Keratinocyte (primary cell): ENCODE measurements at regions not wholly inside any gene's neighbourhood (a gene's known extent, or its start where the extent isn't known, plus 50 kb on each side); places are given as distances from the start of the nearest gene placed in this dataset.
"Not testable (repeated sequence)": the region's sequence is repeated elsewhere in the genome, so short reads cannot be mapped to it uniquely, and the experiment has no call there.

Experiments used
- DNase-seq: peaks from one replicate; pipeline ENCODE4 v3.0.0-alpha.2; 2011; ENCODE audit warnings: low read depth, missing footprints, low spot score
- FAIRE-seq: peaks from 2 replicates; lab custom pipeline; 2011; peaks lifted over from hg19 to GRCh38; lab: Jason Lieb, UNC
- H2AFZ ChIP-seq: 2 replicates; pipeline ENCODE4 v1.6.0; 2012; ENCODE audit warnings: low read length, control low read depth, inconsistent platforms; ENCODE audit not compliant: control insufficient read depth
- H3K27ac ChIP-seq: 2 replicates; pipeline ENCODE4 v1.5.1; 2011; ENCODE audit warnings: low read length; ENCODE audit not compliant: control insufficient read depth, insufficient read depth
- H3K27me3 ChIP-seq: 3 replicates; pipeline ENCODE4 v1.6.0; 2011; ENCODE audit warnings: low read length; ENCODE audit not compliant: control insufficient read depth, insufficient read depth; ENCODE audit errors: extremely low read depth
- H3K36me3 ChIP-seq, 2 experiments: 2 replicates in 1 of 2; 3 replicates in 1 of 2; pipeline ENCODE4 v1.5.1; 2011; ENCODE audit warnings: low read length in 2 of 2, mild to moderate bottlenecking in 1 of 2; ENCODE audit not compliant: control insufficient read depth in 2 of 2, insufficient read depth in 2 of 2; ENCODE audit errors: extremely low read depth in 1 of 2
- H3K4me1 ChIP-seq: 3 replicates; pipeline ENCODE4 v1.5.1; 2011; ENCODE audit warnings: low read length; ENCODE audit not compliant: control insufficient read depth, insufficient read depth; ENCODE audit errors: extremely low read depth
- H3K4me2 ChIP-seq: 3 replicates; pipeline ENCODE4 v1.6.0; 2011; ENCODE audit warnings: low read depth, low read length; ENCODE audit not compliant: control insufficient read depth, insufficient read depth; ENCODE audit errors: extremely low read depth
- H3K4me3 ChIP-seq, 3 experiments: fragments of 200-600 bp in 1 of 3; sonication (generic) in 1 of 3; 2 replicates in 2 of 3; 3 replicates in 1 of 3; pipeline ENCODE4 v1.5.1; 2011 to 2016; ENCODE audit warnings: low read length in 3 of 3, mild to moderate bottlenecking in 3 of 3, control low read depth in 2 of 3, inconsistent platforms in 1 of 3, low read depth in 1 of 3, mixed read lengths in 1 of 3, mixed run types in 1 of 3, moderate library complexity in 1 of 3; ENCODE audit not compliant: control insufficient read depth in 2 of 3, insufficient read depth in 2 of 3; ENCODE audit errors: extremely low read depth in 1 of 3
- H3K79me2 ChIP-seq: 2 replicates; pipeline ENCODE4 v1.6.0; 2012; ENCODE audit warnings: low read length; ENCODE audit not compliant: control insufficient read depth, insufficient read depth
- H3K9ac ChIP-seq: 3 replicates; pipeline ENCODE4 v1.6.0; 2011; ENCODE audit warnings: low read length; ENCODE audit not compliant: control insufficient read depth, insufficient read depth; ENCODE audit errors: extremely low read depth
- H3K9me1 ChIP-seq: 3 replicates; pipeline ENCODE4 v1.6.0; 2011; ENCODE audit warnings: low read length; ENCODE audit not compliant: control insufficient read depth, insufficient read depth; ENCODE audit errors: extremely low read depth
- H3K9me3 ChIP-seq: 2 replicates; pipeline ENCODE4 v1.5.1; 2012; ENCODE audit warnings: low read depth, low read length; ENCODE audit not compliant: control insufficient read depth
- H4K20me1 ChIP-seq: 3 replicates; pipeline ENCODE4 v1.6.0; 2011; ENCODE audit warnings: low read length; ENCODE audit not compliant: control insufficient read depth, insufficient read depth; ENCODE audit errors: extremely low read depth
- EZH2 ChIP-seq: IDR thresholded peaks from one replicate; pipeline ENCODE4 v1.6.1; 2012; ENCODE audit warnings: inconsistent platforms, mild to moderate bottlenecking, low read length, moderate library complexity
- dilution Hi-C: fragments of 300-500 bp; cut with MboI; formaldehyde crosslinking; loops from one replicate; pipeline ENCODE4 v1.7.0; 2020; ENCODE audit warnings: low sequenced_read_pairs; ENCODE audit not compliant: extremely low pct_ligation_motif_present
- TF ChIP-seq, protein P1 (sequence below), 3 experiments: IDR thresholded peaks in 1 of 3; conservative IDR thresholded peaks in 1 of 3; optimal IDR thresholded peaks in 1 of 3; 2 replicates in 2 of 3; 3 replicates in 1 of 3; pipeline versions ENCODE3 to v1.5.1; 2011; ENCODE audit warnings: low read length in 3 of 3, mild to moderate bottlenecking in 3 of 3, moderate library complexity in 2 of 3, control low read depth in 1 of 3, inconsistent platforms in 1 of 3; ENCODE audit not compliant: insufficient read depth in 2 of 3; ENCODE audit errors: extremely low read depth in 1 of 3

DNA sequence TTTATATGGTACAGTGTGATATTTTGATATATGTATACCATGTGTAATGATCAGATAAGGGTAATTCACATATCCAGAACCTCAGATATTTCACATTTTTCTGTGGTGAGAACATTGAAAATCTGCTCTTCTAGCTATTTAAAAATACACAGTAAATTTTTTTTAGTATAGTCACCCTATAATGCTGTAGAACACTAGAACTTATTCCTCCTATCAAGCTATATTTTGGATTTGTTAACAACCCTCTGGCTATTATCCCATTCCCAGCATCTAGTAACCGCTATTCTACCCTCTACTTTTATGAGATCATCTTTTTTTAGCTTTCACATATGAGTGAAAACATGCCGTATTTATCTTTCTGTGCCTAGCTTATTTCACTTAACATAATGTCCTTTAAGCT is 65.5 kb upstream of the SYT9 start:
- dilution Hi-C loops: no loop called here
- no peak for FAIRE-seq
- no peaks in the 10 kb centered on the region for H3K9me1 ChIP-seq

DNA sequence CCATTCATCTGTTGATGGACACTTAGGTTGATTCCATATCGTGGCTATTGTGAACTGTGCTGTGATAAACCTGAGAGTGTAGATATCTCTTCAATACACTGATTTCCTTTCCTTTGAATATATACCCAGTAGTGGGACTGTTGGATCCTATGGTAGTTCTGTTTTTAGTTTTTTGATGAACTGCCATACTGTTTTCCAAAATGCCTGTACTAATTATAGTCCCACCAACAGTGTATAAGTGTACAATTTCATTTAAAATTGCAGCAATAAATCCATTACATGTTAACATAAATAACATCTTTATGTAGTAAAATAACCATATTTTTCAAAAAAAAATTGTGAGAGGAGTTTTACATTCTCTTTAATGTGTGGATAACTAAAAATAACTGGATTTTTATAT is 65.0 kb upstream of the SYT9 start:
- TF ChIP-seq EZH2: no peak
- TF ChIP-seq, protein P1, sequence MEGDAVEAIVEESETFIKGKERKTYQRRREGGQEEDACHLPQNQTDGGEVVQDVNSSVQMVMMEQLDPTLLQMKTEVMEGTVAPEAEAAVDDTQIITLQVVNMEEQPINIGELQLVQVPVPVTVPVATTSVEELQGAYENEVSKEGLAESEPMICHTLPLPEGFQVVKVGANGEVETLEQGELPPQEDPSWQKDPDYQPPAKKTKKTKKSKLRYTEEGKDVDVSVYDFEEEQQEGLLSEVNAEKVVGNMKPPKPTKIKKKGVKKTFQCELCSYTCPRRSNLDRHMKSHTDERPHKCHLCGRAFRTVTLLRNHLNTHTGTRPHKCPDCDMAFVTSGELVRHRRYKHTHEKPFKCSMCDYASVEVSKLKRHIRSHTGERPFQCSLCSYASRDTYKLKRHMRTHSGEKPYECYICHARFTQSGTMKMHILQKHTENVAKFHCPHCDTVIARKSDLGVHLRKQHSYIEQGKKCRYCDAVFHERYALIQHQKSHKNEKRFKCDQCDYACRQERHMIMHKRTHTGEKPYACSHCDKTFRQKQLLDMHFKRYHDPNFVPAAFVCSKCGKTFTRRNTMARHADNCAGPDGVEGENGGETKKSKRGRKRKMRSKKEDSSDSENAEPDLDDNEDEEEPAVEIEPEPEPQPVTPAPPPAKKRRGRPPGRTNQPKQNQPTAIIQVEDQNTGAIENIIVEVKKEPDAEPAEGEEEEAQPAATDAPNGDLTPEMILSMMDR (optimal IDR thresholded peaks at IDR 0.05 in 1 of 3, IDR thresholded peaks at IDR 0.05 in 1 of 3, conservative IDR thresholded peaks at IDR 0.05 in 1 of 3; ENCODE audit: extremely low read depth in 1 of 3, insufficient read depth in 2 of 3, low read length in 3 of 3): no peak
- Histone ChIP-seq H3K79me2 (no peaks in the 10 kb centered on the region), H3K9me3 (no peaks in the 10 kb centered on the region), H3K4me1 (no peaks in the 10 kb centered on the region), H3K27ac (no peak overlapping the region), H3K27me3 (no peaks in the 10 kb centered on the region), H3K36me3 (no peaks in the 10 kb centered on the region), H2AFZ (no peak overlapping the region), H3K9me1 (no peaks in the 10 kb centered on the region), H4K20me1 (no peaks in the 10 kb centered on the region), H3K4me2 (no peak overlapping the region), H3K9ac (no peak overlapping the region), H3K4me3 (no peak overlapping the region)
- DNase-seq (no peak), FAIRE-seq (no peak)
- dilution Hi-C loops: no loop called here

More for the DNA sequence above, 65.5 kb upstream of the SYT9 start:
- no peaks in the 10 kb centered on the region for H3K9me3 ChIP-seq
- no peak overlapping the region for H3K9ac ChIP-seq
- H3K79me2 ChIP-seq: no peaks in the 10 kb centered on the region
- no peaks in the 10 kb centered on the region for H3K36me3 ChIP-seq
- H3K4me1 ChIP-seq: no peaks in the 10 kb centered on the region
- TF ChIP-seq, protein P1 (optimal IDR thresholded peaks at IDR 0.05 in 1 of 3, IDR thresholded peaks at IDR 0.05 in 1 of 3, conservative IDR thresholded peaks at IDR 0.05 in 1 of 3; ENCODE audit: extremely low read depth in 1 of 3, insufficient read depth in 2 of 3, low read length in 3 of 3): no peak
- no peak for TF ChIP-seq EZH2
- no peak overlapping the region for H2AFZ ChIP-seq
- H3K4me3 ChIP-seq: no peak overlapping the region
- H3K27me3 ChIP-seq: no peaks in the 10 kb centered on the region
- no peaks in the 10 kb centered on the region for H4K20me1 ChIP-seq
- H3K4me2 ChIP-seq: no peak overlapping the region
- no peak for DNase-seq
- no peak overlapping the region for H3K27ac ChIP-seq

DNA sequence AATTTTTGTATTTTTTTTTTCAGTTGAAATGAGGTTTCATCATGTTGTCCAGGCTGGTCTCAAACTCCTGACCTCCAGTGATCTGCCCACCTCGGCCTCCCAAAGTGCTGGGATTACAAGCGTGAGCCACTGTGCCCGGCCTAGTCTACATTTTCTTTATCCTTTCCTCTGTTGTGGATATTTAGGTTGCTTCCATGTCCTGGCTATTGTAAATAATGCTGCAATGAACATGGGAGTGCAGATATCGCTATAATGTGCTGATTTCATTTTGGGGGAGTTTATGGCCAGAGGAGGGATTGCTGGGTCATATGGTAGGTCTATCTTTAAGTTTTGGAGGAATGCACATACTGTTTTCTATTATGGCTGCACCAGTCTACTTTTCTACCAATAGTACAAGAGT is 58.9 kb upstream of the SYT9 start:
- H3K79me2 ChIP-seq, H3K4me1 ChIP-seq, H3K27ac ChIP-seq, H3K9ac ChIP-seq, H4K20me1 ChIP-seq, H3K27me3 ChIP-seq, H3K36me3 ChIP-seq, dilution Hi-C loops, DNase-seq, H2AFZ ChIP-seq, H3K4me2 ChIP-seq, H3K9me3 ChIP-seq, H3K4me3 ChIP-seq, H3K9me1 ChIP-seq, FAIRE-seq: not testable (repeated sequence)
